Mucosa of stomach (tissue), 1 donor: ENCODE measurements at regions not wholly inside any gene's neighbourhood (a gene's known extent, or its start where the extent isn't known, plus 50 kb on each side); places are given as distances from the start of the nearest gene placed in this dataset.

Experiments
- H3K27me3 ChIP-seq: one replicate; pipeline ENCODE4 v1.7.0; 2013; ENCODE audit warnings: mild to moderate bottlenecking, low read length; ENCODE audit not compliant: control insufficient read depth, insufficient read depth
- H3K36me3 ChIP-seq: one replicate; pipeline ENCODE4 v1.7.0; 2013; ENCODE audit warnings: low read length; ENCODE audit not compliant: control insufficient read depth, insufficient read depth
- H3K4me1 ChIP-seq: one replicate; pipeline ENCODE4 v1.7.0; 2013; ENCODE audit warnings: mild to moderate bottlenecking, low read length; ENCODE audit not compliant: control insufficient read depth, insufficient read depth
- H3K4me3 ChIP-seq: one replicate; pipeline ENCODE4 v1.7.0; 2013; ENCODE audit warnings: low read length
- H3K9ac ChIP-seq: one replicate; pipeline ENCODE4 v1.7.0; 2013; ENCODE audit warnings: mild to moderate bottlenecking, low read length, moderate library complexity
- H3K9me3 ChIP-seq: one replicate; pipeline ENCODE4 v1.7.0; 2013; ENCODE audit warnings: mild to moderate bottlenecking, low read length, moderate library complexity; ENCODE audit not compliant: control insufficient read depth
- donor health status: Pancreatic carcinoma.

GRCh38 chr6:113308266-113308665, 548.9 kb upstream of the MARCKS start:
- Histone ChIP-seq H3K27me3 (no peaks in the 10 kb centered on the region), H3K4me3 (no peak overlapping the region), H3K36me3 (no peaks in the 10 kb centered on the region)

GRCh38 chr6:113313841-113314240, 543.3 kb upstream of the MARCKS start:
- Histone ChIP-seq H3K4me3 (no peak overlapping the region), H3K9me3 (no peaks in the 10 kb centered on the region), H3K36me3 (no peaks in the 10 kb centered on the region), H3K4me1 (no peaks in the 10 kb centered on the region), H3K27me3 (no peaks in the 10 kb centered on the region), H3K9ac (no peak overlapping the region)

More at GRCh38 chr6:113308266-113308665, 548.9 kb upstream of the MARCKS start:
- no peak overlapping the region for H3K9ac ChIP-seq
- no peaks in the 10 kb centered on the region for H3K4me1 ChIP-seq
- H3K9me3 ChIP-seq: no peaks in the 10 kb centered on the region

- Histone ChIP-seq H3K4me3 (no peak overlapping the region), H3K36me3 (no peaks in the 10 kb centered on the region), H3K27me3 (no peaks in the 10 kb centered on the region), H3K9me3 (no peaks in the 10 kb centered on the region), H3K9ac (no peak overlapping the region), H3K4me1 (no peaks in the 10 kb centered on the region)
Measured at GRCh38 chr6:113315165-113315564, 542.0 kb upstream of the MARCKS start.

- Histone ChIP-seq H3K4me1 (no peaks in the 10 kb centered on the region), H3K9ac (no peak overlapping the region), H3K4me3 (no peak overlapping the region), H3K27me3 (no peaks in the 10 kb centered on the region), H3K36me3 (no peaks in the 10 kb centered on the region), H3K9me3 (no peaks in the 10 kb centered on the region)
Measured at GRCh38 chr6:113315879-113316278, 541.3 kb upstream of the MARCKS start.

GRCh38 chr6:113317442-113317841, 539.7 kb upstream of the MARCKS start:
- no peaks in the 10 kb centered on the region for H3K36me3 ChIP-seq

GRCh38 chr6:113317891-113318574, 539.1 kb upstream of the MARCKS start:
- H3K9ac ChIP-seq: no peak overlapping the region
- no peaks in the 10 kb centered on the region for H3K36me3 ChIP-seq
- no peaks in the 10 kb centered on the region for H3K27me3 ChIP-seq
- H3K4me3 ChIP-seq: no peak overlapping the region
- no peaks in the 10 kb centered on the region for H3K9me3 ChIP-seq
- H3K4me1 ChIP-seq: no peaks in the 10 kb centered on the region

More at GRCh38 chr6:113317442-113317841, 539.7 kb upstream of the MARCKS start:
- H3K27me3 ChIP-seq: no peaks in the 10 kb centered on the region
- no peak overlapping the region for H3K9ac ChIP-seq
- H3K4me3 ChIP-seq: no peak overlapping the region
- no peaks in the 10 kb centered on the region for H3K4me1 ChIP-seq
- H3K9me3 ChIP-seq: no peaks in the 10 kb centered on the region

GRCh38 chr6:113318575-113318917, 538.6 kb upstream of the MARCKS start:
- no peaks in the 10 kb centered on the region for H3K4me1 ChIP-seq
- H3K36me3 ChIP-seq: no peaks in the 10 kb centered on the region
- H3K9me3 ChIP-seq: no peaks in the 10 kb centered on the region
- no peak overlapping the region for H3K9ac ChIP-seq
- no peaks in the 10 kb centered on the region for H3K27me3 ChIP-seq
- H3K4me3 ChIP-seq: no peak overlapping the region

- no peaks in the 10 kb centered on the region for H3K36me3 ChIP-seq
- H3K9ac ChIP-seq: no peak overlapping the region
- no peak overlapping the region for H3K4me3 ChIP-seq
- no peaks in the 10 kb centered on the region for H3K27me3 ChIP-seq
- H3K9me3 ChIP-seq: no peaks in the 10 kb centered on the region
- H3K4me1 ChIP-seq: no peaks in the 10 kb centered on the region
Measured at GRCh38 chr6:113320653-113321052, 536.5 kb upstream of the MARCKS start.

- Histone ChIP-seq H3K9me3 (no peaks in the 10 kb centered on the region), H3K9ac (no peak overlapping the region), H3K36me3 (no peaks in the 10 kb centered on the region), H3K27me3 (no peaks in the 10 kb centered on the region), H3K4me3 (no peak overlapping the region), H3K4me1 (no peaks in the 10 kb centered on the region)
Measured at GRCh38 chr6:113326781-113327180, 530.4 kb upstream of the MARCKS start.

- H3K4me1 ChIP-seq: no peaks in the 10 kb centered on the region
- no peak overlapping the region for H3K4me3 ChIP-seq
Measured at GRCh38 chr6:113328886-113329381, 528.2 kb upstream of the MARCKS start.

GRCh38 chr6:113329942-113330635, 527.1 kb upstream of the MARCKS start:
- Histone ChIP-seq H3K9me3 (no peaks in the 10 kb centered on the region), H3K36me3 (no peaks in the 10 kb centered on the region), H3K9ac (no peak overlapping the region), H3K27me3 (no peaks in the 10 kb centered on the region), H3K4me1 (no peaks in the 10 kb centered on the region), H3K4me3 (no peak overlapping the region)

More at GRCh38 chr6:113328886-113329381, 528.2 kb upstream of the MARCKS start:
- H3K9me3 ChIP-seq: no peaks in the 10 kb centered on the region
- H3K27me3 ChIP-seq: no peaks in the 10 kb centered on the region
- H3K9ac ChIP-seq: no peak overlapping the region
- no peaks in the 10 kb centered on the region for H3K36me3 ChIP-seq

GRCh38 chr6:113330636-113330946, 526.6 kb upstream of the MARCKS start:
- no peaks in the 10 kb centered on the region for H3K9me3 ChIP-seq
- H3K4me1 ChIP-seq: no peaks in the 10 kb centered on the region
- no peaks in the 10 kb centered on the region for H3K27me3 ChIP-seq
- no peak overlapping the region for H3K4me3 ChIP-seq
- H3K36me3 ChIP-seq: no peaks in the 10 kb centered on the region
- H3K9ac ChIP-seq: no peak overlapping the region
